ENCODE measurements at regions not wholly inside any gene's neighbourhood (a gene's known extent, or its start where the extent isn't known, plus 50 kb on each side); places are given as distances from the start of the nearest gene placed in this dataset.

DNA sequence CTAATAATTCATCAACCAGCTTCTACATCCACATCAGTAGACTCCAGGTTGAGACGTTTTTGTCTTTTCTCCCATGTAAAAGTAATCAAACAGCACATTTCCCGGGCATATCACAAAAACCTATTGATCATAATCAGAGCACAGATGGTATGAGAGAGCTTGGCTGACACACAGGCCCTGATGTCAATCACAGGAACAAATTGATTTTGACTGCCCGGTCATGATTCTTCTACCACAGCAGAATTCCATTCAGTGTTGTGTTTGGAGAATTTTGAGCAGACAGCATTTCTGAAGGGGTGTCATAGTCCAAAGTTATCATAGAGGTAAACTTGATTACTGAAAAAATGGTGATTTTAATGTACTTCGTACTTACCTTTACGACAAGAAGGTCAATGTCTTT lies 351.1 kb downstream of the ZSWIM6 start:
- DNase-seq: no peak

DNA sequence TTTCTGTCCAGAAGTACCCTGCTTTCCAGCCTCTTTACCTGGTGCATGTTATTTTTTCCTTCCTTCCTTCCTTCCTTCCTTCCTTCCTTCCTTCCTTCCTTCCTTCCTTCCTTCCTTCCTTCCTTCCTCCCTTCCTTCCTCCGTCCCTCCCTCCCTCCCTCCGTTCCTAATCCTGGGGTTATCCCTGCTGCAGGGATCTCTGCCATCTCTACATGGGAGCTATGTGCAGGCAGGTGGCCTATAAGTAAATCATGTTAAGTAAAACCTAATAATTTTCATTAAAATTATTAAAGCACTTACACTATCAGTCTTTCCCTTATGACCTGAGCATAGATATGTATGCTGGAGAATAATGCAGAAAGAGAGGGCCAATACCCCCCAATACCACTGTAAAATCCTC lies 351.9 kb downstream of the ZSWIM6 start:
- DNase-seq: no peak

DNA sequence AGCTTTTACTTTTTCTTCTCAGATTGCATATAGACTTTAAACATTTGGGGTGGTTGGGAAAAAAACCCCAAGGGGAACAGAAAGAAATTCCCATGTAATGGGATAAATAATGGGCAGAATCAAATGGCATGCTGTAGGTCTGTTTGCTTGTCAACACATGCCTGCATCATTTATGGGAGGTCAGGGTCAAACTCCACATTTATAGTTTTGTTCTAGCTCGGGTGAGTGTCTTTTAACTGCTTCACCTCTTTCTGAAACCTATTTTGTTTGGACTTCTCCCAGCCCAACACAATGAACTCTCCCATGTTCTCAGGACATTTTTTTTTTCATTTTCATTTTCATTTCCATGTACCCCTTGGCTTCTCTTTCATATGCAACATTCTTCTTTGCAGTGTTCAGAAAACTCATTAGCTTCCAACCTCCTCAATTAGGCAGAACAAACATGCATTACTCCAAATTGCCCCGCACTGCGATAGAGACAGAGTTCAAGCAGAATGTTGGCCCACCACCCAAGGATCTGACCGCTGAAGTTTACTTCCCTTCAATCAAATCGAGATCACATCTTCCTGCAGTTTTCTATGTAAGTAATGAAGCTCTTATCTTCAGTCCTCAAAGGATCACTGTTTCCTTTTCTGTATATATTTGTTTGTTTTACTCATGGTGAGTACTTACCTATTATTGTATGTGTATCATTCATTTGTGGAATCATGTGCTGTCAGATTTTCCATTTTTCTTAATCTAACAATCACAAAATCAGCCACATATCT lies 354.6 kb downstream of the ZSWIM6 start:
- no peak for DNase-seq

DNA sequence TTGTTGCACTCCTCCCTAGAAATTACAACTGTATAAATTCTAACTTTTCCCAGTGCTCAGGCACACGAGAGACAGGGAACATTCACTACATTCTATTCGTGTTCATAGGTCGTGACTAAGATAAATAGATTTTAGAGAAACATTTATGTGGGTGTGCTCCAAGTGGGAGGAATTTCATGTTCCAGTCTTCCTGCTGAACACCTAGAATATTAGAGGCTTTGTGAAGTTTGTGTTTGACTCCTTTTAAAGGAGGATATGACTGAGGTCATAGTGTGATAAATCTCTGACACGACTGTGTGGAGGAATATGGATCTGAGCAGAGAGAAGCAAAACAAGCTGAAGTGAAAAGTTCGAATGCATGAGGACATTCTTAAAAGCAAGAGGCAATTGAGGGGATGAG lies 355.3 kb downstream of the ZSWIM6 start:
- peak in 5 of 56 donors; percentile 7 to 60 (median 34) for DNase-seq

DNA sequence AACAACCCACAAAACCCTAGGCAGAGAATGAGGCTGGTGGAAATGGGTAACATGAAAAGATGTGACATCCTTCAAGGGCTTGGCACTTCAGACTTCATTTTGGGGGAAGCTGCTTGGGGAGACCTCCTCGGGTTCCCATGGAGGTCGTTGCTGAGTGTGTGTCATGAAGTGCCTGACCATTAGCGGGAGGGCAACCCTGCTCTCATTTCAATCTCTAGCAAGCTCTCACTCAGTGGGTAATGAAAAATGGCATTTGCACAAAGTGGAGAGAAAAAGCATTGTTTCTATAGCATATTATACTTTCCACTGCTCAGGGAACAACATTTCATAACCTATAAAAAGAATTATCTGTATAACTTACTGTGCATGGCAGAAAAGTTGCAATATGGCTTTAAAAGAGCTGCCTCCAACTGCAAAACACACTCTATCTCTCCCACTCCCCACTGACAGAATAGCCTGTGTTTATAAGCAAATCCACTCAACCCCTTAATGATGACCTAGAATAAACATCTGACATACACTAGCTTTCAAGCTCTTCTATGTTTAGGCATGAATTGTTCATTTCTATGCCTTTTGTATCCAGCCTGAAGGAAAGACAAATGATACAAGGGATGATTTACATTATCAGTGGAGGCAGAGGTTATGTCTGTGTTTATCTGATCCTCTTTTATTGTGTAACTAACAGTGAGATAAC lies 357.2 kb downstream of the ZSWIM6 start:
- no peak for DNase-seq

DNA sequence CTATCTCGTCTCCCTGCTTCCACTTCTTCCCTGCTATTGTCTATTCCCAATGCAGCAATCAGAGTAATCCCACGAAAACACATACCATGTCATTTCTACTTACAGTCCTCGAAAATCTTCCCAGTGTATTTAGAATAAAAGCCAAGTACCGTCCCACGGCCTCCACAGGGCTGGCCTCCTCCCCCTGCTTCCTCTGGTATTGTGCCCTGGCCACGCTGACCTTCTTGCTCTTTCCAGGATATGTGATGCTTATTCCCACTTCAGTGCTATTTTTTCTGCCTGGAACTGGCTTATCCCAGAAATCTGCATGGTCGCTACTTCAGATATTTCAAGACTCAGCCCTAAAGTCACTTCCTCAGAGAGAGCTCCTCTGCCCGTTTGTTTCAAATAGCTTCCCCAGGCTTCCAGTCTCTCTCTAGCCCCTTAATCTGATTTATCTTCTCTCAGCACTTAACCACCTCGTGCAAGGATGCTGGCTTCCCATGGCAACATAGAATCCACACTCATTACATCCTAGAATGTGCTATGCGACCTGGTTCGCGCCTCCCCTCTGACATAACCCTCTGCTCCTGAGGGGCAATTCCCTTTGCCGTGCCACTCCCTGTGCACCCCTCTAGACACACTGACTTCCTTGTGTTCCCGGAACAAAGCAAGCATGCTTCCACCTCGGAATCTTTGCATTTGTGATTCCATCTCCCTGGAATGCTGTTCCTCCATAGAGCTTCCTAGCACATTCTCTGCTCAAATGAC lies 365.9 kb downstream of the ZSWIM6 start:
- DNase-seq: no peak

DNA sequence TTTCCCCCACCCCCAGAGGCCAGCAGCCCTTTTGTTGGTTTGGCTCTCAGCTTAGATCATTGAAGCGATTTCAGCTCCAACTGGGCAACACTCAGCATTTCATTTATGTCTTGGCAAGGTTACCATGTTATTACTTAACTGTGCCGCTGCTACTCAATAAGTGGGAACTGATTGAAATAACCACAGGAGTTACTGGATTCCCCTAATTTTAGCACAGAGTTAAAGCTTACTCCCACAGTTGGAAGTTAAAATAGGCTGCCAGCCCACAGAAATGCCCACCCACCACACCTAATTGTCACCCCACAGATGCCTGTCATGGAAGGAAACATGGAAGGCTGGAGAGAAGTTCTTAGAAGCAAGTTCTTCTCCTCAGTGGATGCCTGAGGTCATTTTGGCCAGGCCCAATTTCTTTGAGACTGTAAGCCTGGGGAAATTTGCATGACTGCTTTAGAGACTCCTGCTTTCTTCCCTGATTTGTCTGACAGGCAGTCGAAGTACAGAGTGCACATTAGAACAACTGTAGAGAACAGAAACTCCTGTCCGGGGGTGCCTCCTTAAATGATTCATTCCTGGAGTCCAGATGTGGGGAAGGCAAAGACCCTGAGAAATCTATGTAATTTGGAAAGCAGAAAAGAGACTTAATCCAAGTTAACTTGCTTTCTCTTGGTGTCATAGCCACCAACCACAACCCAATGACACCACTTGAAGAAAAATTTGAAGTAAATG lies 370.0 kb downstream of the ZSWIM6 start:
- peak in 21 of 56 donors; percentile 2 to 65 (median 29) for DNase-seq

DNA sequence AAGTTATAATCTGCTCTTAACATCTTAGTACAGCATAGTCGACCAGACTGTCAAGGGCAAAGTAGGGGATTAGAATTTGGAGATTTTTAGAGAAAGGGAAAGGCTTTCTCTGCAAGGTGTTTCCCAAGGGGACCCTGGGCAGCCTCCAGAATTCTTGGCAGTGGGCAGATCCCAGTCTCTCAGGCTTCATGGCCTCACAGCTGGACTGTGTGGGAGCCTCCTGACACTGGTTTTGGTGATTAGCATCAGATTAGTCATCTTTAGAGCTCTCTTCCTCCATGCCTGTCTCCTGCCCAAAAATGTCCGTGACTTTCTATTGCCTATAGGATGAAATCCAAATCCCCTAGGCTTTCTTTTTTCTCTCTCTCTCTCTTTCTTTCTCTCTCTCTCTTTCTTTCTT lies 370.7 kb downstream of the ZSWIM6 start:
- no peak for DNase-seq

DNA sequence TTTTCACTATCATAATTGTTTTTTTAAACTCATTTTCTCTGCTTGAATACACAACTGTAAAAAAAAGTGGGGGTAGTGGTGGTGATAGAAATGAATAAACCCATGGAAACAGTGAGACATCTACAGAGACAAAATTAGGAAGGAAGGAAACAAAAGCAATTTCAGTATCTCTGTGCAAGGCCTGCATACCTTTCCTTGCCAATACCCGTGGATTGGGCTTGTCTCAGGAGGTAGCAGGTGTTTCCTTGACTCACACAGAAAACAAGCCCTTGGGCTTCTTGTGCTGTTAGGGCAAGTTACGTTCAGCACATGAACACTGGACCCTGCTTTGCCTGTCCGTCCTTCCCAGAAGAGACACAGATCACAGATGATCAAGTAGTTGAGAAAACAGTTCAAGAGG lies 372.2 kb downstream of the ZSWIM6 start:
- DNase-seq: no peak

DNA sequence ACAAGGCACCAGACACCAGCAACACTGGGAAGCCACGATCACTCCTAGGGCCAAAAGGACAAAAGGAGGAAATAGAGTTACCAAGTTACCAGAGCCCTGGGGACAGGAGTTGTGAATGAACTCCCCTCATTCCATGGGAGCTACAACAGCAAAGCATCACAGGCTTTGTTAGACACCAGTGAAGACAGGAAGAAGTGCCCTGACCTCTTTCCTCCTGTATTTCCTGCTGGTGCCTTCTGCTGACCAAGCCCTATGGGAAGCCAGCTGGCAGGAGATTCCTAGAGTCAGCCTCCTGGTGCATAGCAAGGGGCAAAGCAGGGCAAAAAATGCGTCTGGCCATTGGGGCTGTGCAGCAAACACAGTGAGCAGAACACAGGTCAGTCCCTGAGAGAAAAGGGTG lies 374.7 kb downstream of the ZSWIM6 start:
- DNase-seq: no peak

DNA sequence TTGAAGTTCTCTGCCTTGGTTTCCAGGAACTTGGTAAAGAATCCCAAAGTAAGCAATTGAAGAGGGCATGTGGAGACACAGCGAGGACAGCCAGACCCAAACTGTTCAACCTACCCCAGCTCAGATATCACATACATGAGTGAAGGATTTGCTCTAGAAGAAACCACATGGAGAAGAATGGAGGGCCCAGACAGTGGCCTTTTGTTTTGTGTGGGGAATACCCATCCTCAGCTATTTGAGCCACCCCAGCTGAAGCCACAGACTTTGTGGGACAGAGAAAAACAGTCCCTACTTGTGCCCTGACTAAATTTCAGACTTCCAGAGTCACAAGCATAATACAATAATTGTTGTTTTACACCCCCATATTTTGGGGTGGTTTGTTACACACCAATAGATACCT lies 387.1 kb downstream of the ZSWIM6 start:
- peak in 1 of 56 donors; percentile 14 for DNase-seq

DNA sequence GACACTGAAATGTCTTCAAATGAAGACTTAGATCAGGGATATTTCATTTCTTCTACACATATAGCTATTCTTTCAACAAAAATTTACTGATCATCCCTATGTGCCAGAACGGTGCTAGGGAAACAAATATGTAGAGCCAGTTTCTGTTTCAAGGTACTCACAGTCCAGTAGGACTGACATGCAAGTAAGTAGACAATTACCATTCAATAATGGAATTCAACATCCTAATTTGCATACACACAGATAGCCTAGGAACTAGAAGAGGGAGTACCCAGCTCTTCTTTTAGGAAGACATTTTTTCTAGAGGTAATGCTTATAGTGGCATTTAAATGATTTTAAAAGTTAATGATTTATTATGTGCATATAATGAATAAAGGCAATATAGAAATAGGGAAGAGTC lies 388.8 kb downstream of the ZSWIM6 start:
- no peak for DNase-seq

DNA sequence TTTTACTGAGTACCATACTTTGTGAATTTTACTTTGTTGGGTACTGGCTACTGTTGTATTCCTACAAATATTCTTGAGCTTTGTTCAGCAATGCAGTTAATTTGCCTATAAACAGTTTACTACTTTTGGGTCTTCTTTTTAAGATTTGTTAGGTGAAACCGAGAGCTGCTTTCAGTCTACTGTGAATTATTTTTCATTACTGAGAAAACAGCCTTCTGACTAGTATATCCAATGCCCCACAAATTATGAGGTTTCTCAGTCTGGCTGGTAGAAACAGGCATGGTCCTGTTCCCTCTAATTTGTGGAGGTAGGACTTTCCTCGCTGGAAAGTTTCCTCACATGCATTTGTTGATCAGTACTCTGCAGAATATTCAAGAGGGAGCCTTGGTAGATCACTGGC lies 392.0 kb downstream of the ZSWIM6 start:
- no peak for DNase-seq

DNA sequence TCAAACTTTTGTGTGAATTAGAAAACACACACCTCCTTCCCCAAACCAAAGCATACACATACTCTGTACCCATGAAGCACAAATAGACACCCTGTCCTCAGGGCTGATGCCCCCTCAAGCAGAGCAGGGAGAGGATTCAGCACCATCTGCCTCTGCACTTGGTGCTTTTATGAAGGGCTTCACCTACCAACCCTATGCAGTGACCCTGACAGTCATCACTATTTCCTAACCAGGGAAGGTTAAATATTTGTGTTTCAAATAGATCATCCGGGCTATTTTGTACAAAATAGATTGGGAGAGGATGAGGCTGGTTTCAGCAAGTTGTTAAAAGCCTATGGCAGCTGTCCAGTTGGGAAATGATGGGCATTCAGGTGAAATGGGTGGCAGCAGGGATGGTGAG lies 396.2 kb downstream of the ZSWIM6 start:
- DNase-seq: no peak

DNA sequence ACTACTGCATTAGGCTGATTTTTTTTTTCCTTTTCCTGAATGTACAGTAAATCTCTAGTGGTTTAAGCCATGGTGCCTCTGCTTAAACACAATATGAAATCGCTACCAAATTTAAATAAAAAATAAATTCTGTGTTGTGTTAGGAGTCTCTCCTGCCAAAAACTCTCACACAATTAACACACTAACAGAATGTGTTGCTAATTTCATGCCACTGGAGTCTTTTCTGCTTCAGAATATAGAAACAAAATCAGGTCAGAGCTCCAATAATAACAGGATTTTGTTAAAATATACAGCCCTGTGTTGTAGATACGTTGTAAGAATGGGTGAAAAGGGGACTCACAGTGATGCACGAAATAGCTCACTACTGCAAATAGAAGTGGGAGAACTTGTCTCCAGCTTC lies 398.8 kb downstream of the ZSWIM6 start:
- no peak for DNase-seq

DNA sequence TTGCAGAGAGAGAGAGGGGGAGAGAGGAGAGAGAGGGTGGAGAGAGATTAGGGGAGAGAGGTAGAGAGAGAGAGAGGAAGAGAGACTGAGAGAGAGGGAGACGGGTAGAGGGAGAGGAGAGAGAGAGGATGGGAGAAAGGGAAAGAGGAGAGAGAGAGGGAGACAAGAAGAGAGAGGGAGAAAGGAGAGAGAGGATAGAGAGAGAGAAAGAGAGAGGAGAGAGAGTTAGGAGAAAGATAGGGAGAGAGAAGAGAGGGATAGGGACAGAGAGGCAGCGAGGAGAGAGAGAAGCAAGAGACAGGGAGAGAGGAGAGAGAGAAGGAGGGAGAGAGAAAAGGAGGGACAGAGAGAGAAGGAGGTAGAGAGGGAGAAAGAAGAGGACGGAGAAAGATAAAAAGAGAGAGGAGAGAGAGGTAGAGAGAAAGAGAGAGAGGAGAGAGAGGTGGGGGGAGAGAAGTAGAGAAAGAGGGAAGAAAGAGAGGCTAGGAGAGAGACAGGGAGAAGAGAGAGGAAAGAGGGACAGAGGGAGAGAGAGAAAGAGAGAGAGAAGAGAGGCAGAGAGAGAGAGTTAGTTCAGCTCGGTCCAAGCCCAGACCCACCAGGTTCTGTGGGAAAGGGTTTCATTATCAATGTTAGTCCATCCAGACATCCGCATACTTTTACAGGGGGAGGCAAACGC lies 399.3 kb downstream of the ZSWIM6 start:
- no peak for DNase-seq

DNA sequence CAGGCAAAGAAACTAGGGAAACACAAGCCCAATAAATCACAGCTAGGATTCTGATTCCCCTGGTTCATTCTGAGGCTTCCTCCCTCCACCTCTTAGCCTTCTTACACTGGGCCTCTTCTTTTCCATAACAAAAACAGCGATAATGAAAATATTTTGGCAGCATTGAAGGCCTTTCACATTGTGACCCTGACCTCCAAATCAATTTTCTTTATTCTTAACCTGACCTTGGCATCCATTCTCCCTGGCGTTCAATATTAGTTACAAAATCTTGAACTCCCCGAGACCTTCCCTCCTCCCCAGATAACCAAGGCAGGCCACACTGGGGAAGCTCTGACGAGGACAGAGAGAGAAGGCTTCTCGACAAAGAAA lies 399.9 kb downstream of the ZSWIM6 start:
- DNase-seq: no peak

DNA sequence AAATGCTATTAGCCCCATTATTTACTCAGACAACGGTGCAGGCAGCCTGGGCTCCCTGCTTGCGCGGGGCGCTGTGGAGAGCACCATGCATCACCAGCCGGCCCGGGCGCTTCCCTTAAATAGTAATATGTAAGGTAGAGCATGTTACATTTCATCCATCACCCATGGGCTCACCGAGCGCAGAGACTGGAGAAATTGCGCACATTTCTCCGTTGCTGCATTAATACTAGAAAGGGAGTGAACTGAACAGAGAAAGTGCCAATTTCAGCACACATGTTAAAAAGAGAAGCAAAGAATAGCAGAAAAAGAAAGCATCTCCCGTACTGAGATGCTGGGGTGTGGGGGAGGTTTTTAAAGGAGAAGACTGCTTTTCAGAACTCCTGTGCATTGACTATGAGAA lies 400.3 kb downstream of the ZSWIM6 start:
- peak in 51 of 56 donors; percentile 1 to 76 (median 40) for DNase-seq

DNA sequence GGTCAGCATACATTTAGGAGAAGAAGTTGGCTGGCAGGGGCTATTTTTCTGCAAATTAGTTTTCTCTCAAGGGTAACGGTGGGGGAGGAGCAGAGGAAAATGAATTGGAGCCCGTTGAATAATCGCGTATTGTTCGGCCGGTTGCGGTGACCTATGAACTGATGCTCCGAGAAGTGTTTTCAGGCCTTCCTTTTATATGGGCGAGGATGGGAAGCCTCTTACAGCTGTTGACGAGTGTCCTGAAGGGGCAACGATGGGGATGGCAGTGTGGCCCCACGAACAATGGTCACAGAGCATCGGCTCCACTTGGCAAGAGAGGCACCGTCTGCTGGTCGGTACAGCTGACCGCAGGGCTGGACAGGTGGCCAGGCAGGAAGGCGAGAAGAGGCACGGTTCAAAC lies 400.7 kb downstream of the ZSWIM6 start:
- DNase-seq: peak in 35 of 56 donors; percentile 5 to 67 (median 35)

DNA sequence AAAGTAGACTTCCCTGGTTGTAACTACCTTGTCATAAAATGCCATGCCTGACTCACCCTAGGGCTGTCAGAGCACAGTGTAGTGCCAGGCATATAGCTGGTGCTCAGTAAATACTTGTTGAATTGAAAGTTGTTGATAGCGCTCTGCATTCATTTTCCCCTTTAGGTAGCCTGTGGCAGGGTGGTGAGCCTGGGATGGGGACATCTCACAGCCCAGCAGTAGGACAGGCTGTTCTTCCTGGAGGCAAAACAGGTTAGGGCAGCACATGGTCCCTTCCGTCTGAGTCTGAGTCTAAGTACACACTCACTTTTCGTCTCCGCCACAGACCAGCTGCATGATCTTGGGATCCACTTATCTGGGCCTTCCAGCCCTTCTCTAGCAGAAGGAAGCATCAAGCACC lies 401.9 kb downstream of the ZSWIM6 start:
- DNase-seq: no peak

DNA sequence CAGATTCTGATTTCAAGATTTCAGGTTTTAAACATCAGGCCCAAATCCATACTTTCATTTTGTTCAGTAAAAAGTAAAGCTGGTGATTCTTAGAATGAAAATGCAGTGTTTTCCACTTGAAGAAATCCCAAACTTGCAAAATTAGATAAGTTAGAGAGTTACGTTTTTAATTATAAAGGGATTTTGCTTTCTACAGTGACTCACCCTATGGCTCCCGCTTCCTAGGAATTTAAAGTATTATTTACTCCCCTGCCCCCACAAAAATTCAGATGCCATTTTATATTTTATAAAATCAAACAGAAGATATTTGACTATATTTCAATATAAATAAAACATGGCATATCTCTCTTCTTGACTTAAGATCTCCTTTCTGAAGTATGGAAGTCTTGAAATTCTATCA lies 402.9 kb downstream of the ZSWIM6 start:
- no peak for DNase-seq

All from nucleus accumbens (tissue), 56 donors.